Activated CD4-positive, alpha-beta T cell treated with anti-CD3 and anti-CD28 coated beads, Interleukin-2, amount 10 ng/mL, durations not matched to agents 7 days and 5 days (primary cell): ENCODE measurements at regions not wholly inside any gene's neighbourhood (a gene's known extent, or its start where the extent isn't known, plus 50 kb on each side); places are given as distances from the start of the nearest gene placed in this dataset.

ENCODE experiments used
- CTCF ChIA-PET: fragments of 350-600 bp; sonication (Branson Sonifier 250); formaldehyde crosslinking; loops from one replicate; lab custom pipeline; 2021; ENCODE audit warnings: antibody characterized with exemption; lab: Charles Lee
- POLR2A ChIA-PET: fragments of 350-600 bp; sonication (Branson Sonifier 250); formaldehyde crosslinking; loops from one replicate; lab custom pipeline; 2021; ENCODE audit warnings: antibody characterized with exemption; lab: Charles Lee
- DNase-seq: peaks from one replicate; pipeline ENCODE4 v3.0.0-alpha.2; 2020
- H3K27ac Mint-ChIP-seq: one replicate; pipeline ENCODE4 v1.8.0; 2021; ENCODE audit warnings: mild to moderate bottlenecking, moderate library complexity, mixed read lengths
- H3K27me3 Mint-ChIP-seq: one replicate; pipeline ENCODE4 v1.8.0; 2021; ENCODE audit warnings: mixed read lengths
- H3K36me3 Mint-ChIP-seq: one replicate; pipeline ENCODE4 v1.8.0; 2021; ENCODE audit warnings: low read depth, mixed read lengths
- H3K4me1 Mint-ChIP-seq: one replicate; pipeline ENCODE4 v1.8.0; 2021; ENCODE audit warnings: mixed read lengths
- H3K4me3 Mint-ChIP-seq: one replicate; pipeline ENCODE4 v1.8.0; 2021; ENCODE audit warnings: mild to moderate bottlenecking, moderate library complexity, mixed read lengths
- H3K9me3 Mint-ChIP-seq: one replicate; pipeline ENCODE4 v1.8.0; 2021; ENCODE audit warnings: mixed read lengths

GRCh38 chr16:13427943-13428342 is 492.0 kb upstream of the ERCC4 start:
- Mint-ChIP-seq H3K27ac (no peak overlapping the region), H3K9me3 (peaks cover 2% of the 10 kb centered on the region), H3K4me1 (no peaks in the 10 kb centered on the region), H3K4me3 (no peak overlapping the region), H3K36me3 (no peaks in the 10 kb centered on the region), H3K27me3 (no peaks in the 10 kb centered on the region)
- ChIA-PET POLR2A (no interaction called here), CTCF (interaction anchor here (1.4 kb wide), 1 partner anchor 11 kb away, joined by 4 read pairs; no protein-coding TSS in a partner anchor)
- DNase-seq: no peak

- Mint-ChIP-seq H3K4me1 (no peaks in the 10 kb centered on the region), H3K4me3 (no peak overlapping the region), H3K27ac (no peak overlapping the region), H3K36me3 (no peaks in the 10 kb centered on the region), H3K9me3 (peaks cover 2% of the 10 kb centered on the region), H3K27me3 (no peaks in the 10 kb centered on the region)
- ChIA-PET POLR2A (no interaction called here), CTCF (no interaction called here)
- no peak for DNase-seq
Measured at GRCh38 chr16:13429416-13429815, 490.5 kb upstream of the ERCC4 start.

DNA sequence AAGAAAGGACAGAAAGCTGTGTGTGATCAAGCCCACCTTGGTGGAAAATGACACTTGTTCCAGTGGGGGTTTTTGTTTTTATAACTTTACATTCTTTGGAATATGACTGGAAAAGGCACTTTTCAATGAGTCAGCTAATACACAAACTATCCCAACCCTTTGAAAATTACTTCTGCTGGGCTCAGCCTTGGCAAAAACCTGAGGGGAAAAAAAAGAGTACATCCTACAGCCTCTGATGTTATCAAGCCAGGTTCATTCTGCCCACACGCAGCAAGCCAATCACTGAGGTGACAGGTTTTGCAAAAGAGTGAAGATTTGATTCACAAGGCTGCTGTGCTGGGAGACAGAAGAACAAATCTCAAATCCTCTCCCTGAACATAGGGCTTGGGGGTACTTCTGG is 484.5 kb upstream of the ERCC4 start:
- Mint-ChIP-seq H3K27me3 (no peaks in the 10 kb centered on the region), H3K36me3 (no peaks in the 10 kb centered on the region), H3K4me1 (peaks cover 3% of the 10 kb centered on the region), H3K27ac (no peak overlapping the region), H3K4me3 (no peak overlapping the region), H3K9me3 (no peaks in the 10 kb centered on the region)
- ChIA-PET POLR2A (no interaction called here), CTCF (no interaction called here)
- DNase-seq: no peak

GRCh38 chr16:13435873-13436474 is 484.0 kb upstream of the ERCC4 start:
- no peak overlapping the region for H3K27ac Mint-ChIP-seq
- POLR2A ChIA-PET: no interaction called here
- no peaks in the 10 kb centered on the region for H3K27me3 Mint-ChIP-seq
- CTCF ChIA-PET: no interaction called here
- DNase-seq: no peak
- H3K9me3 Mint-ChIP-seq: no peaks in the 10 kb centered on the region
- no peak overlapping the region for H3K4me3 Mint-ChIP-seq
- H3K36me3 Mint-ChIP-seq: no peaks in the 10 kb centered on the region
- H3K4me1 Mint-ChIP-seq: peaks cover 3% of the 10 kb centered on the region

GRCh38 chr16:13436641-13437412 is 483.1 kb upstream of the ERCC4 start:
- no peak for DNase-seq
- ChIA-PET CTCF (no interaction called here), POLR2A (no interaction called here)
- no peaks in the 10 kb centered on the region for H3K36me3 Mint-ChIP-seq
- no peaks in the 10 kb centered on the region for H3K27me3 Mint-ChIP-seq
- no peaks in the 10 kb centered on the region for H3K9me3 Mint-ChIP-seq
- H3K4me3 Mint-ChIP-seq: no peak overlapping the region
- H3K27ac Mint-ChIP-seq: no peak overlapping the region
- H3K4me1 Mint-ChIP-seq: peaks cover 3% of the 10 kb centered on the region

GRCh38 chr16:13437413-13437795 is 482.6 kb upstream of the ERCC4 start:
- Mint-ChIP-seq H3K27me3 (no peaks in the 10 kb centered on the region), H3K4me1 (peaks cover 3% of the 10 kb centered on the region)

DNA sequence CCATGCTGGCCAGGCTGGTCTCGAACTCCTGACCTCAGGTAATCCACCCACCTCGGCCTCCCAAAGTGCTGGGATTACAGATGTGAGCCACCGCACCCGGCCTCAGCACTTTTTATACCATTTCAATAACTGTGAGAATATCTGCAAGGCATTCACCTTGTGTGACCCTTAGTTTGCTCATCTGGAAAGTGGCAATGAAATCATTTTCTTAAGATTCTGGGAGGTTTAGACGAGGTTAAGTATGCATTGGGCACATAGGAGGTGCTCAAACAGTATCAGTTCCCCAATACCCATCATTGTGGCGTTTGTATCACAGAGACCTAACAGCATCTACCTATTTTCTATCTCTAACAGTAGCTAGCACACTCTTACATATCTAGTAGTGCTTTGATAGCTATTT is 481.9 kb upstream of the ERCC4 start:
- ChIA-PET POLR2A (no interaction called here), CTCF (interaction anchor here (1.5 kb wide), 1 partner anchor 11 kb away, joined by 4 read pairs; no protein-coding TSS in a partner anchor)
- Mint-ChIP-seq H3K4me3 (no peak overlapping the region), H3K9me3 (no peaks in the 10 kb centered on the region), H3K4me1 (peaks cover 3% of the 10 kb centered on the region), H3K36me3 (no peaks in the 10 kb centered on the region), H3K27me3 (no peaks in the 10 kb centered on the region), H3K27ac (no peak overlapping the region)
- DNase-seq: no peak

More at GRCh38 chr16:13437413-13437795, 482.6 kb upstream of the ERCC4 start:
- Mint-ChIP-seq H3K36me3 (no peaks in the 10 kb centered on the region), H3K9me3 (no peaks in the 10 kb centered on the region), H3K4me3 (no peak overlapping the region), H3K27ac (no peak overlapping the region)
- POLR2A ChIA-PET: no interaction called here
- DNase-seq: no peak
- CTCF ChIA-PET: no interaction called here

DNA sequence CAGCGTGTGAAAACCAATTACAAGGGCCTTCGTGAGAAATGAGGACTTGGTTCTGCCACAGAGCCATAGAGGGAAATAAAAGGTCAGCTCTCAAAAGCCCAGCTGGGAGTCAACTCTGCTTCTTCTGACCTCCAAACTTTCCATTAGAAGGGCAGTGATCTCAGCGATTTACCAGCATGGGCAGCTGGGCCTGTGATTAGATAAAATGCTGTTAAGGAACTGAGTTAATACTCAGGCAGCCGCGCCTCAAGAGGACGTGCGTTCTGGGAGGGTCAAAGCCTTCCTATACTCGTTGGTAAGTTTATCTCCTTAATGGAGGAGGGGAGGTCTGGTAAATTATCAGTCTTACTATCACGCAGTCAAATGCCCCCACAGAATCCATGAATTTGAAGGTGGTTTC is 480.2 kb upstream of the ERCC4 start:
- no peak for DNase-seq
- Mint-ChIP-seq H3K36me3 (no peaks in the 10 kb centered on the region), H3K27me3 (no peaks in the 10 kb centered on the region), H3K4me1 (peaks cover 3% of the 10 kb centered on the region), H3K4me3 (no peak overlapping the region), H3K9me3 (no peaks in the 10 kb centered on the region), H3K27ac (no peak overlapping the region)
- CTCF ChIA-PET: no interaction called here
- POLR2A ChIA-PET: no interaction called here

- H3K27me3 Mint-ChIP-seq: no peaks in the 10 kb centered on the region
- H3K9me3 Mint-ChIP-seq: no peaks in the 10 kb centered on the region
- CTCF ChIA-PET: no interaction called here
Measured at GRCh38 chr16:13441675-13442074, 478.3 kb upstream of the ERCC4 start.

GRCh38 chr16:13448346-13448745 is 471.6 kb upstream of the ERCC4 start:
- Mint-ChIP-seq H3K27me3 (no peaks in the 10 kb centered on the region), H3K4me3 (no peak overlapping the region), H3K9me3 (no peaks in the 10 kb centered on the region), H3K27ac (no peak overlapping the region), H3K36me3 (no peaks in the 10 kb centered on the region), H3K4me1 (no peaks in the 10 kb centered on the region)
- DNase-seq: no peak
- POLR2A ChIA-PET: no interaction called here
- CTCF ChIA-PET: no interaction called here

More at GRCh38 chr16:13441675-13442074, 478.3 kb upstream of the ERCC4 start:
- POLR2A ChIA-PET: no interaction called here
- no peaks in the 10 kb centered on the region for H3K36me3 Mint-ChIP-seq
- no peak for DNase-seq
- no peak overlapping the region for H3K4me3 Mint-ChIP-seq
- peaks cover under 1% of the 10 kb centered on the region for H3K4me1 Mint-ChIP-seq
- no peak overlapping the region for H3K27ac Mint-ChIP-seq

GRCh38 chr16:13453325-13453724 is 466.6 kb upstream of the ERCC4 start:
- ChIA-PET POLR2A (no interaction called here), CTCF (no interaction called here)
- H3K27ac Mint-ChIP-seq: no peak overlapping the region
- H3K4me1 Mint-ChIP-seq: no peaks in the 10 kb centered on the region
- no peak for DNase-seq
- no peaks in the 10 kb centered on the region for H3K36me3 Mint-ChIP-seq
- H3K9me3 Mint-ChIP-seq: no peaks in the 10 kb centered on the region
- H3K4me3 Mint-ChIP-seq: no peak overlapping the region
- no peaks in the 10 kb centered on the region for H3K27me3 Mint-ChIP-seq

DNA sequence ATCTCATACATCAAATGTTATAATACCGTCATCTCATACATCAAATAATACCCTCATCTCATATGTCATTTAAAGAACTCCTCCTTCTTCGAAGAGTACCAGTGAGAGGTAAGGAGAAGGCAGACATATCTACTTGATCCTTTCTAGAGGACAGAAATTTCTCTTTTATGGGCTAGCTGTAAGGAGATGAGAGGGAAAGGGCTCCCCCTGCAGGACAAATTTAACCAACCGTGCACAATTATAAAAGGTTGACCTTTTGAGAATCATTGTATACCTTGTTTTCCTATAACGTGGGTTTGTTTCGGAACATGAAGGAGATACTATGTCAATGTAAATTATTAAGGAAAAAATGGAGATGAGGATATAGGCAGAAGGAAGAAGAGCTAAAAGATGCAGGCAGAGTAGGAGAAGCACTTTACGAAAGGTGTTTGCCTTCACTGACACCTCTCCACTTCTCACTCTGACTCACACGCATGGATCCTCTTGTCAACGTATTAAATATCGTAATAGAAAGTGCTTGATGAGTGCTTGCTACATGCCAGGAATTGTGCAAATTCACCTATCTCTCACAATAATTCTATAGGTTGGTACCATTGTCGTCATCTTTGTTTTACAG is 465.9 kb upstream of the ERCC4 start:
- ChIA-PET CTCF (no interaction called here), POLR2A (no interaction called here)
- peak; percentile 19 for DNase-seq
- no peaks in the 10 kb centered on the region for H3K36me3 Mint-ChIP-seq
- no peak overlapping the region for H3K4me3 Mint-ChIP-seq
- H3K27ac Mint-ChIP-seq: no peak overlapping the region
- no peaks in the 10 kb centered on the region for H3K4me1 Mint-ChIP-seq
- H3K9me3 Mint-ChIP-seq: no peaks in the 10 kb centered on the region
- no peaks in the 10 kb centered on the region for H3K27me3 Mint-ChIP-seq

DNA sequence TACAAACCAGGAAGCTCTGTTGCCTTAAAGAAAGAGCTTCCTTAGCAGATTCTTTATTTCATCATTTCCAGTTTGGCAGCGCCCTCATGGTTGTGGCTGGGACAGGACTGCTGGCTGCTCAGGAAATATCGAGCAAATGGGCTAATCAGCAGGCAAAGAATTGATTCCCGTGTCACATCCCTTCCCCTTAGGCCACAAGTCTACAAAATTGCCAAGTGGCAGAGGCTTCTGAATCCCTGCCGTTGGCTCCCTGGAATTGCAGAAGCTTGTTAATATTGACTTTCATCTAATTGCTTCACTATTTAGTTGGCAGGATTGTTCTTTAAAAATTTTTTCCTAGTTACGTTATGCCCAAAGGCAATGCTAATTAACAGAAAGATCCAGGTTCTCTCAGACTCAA is 456.3 kb upstream of the ERCC4 start:
- no peaks in the 10 kb centered on the region for H3K4me1 Mint-ChIP-seq
- POLR2A ChIA-PET: no interaction called here
- H3K27ac Mint-ChIP-seq: no peak overlapping the region
- CTCF ChIA-PET: no interaction called here
- H3K36me3 Mint-ChIP-seq: no peaks in the 10 kb centered on the region
- DNase-seq: no peak
- no peak overlapping the region for H3K4me3 Mint-ChIP-seq
- no peaks in the 10 kb centered on the region for H3K27me3 Mint-ChIP-seq
- H3K9me3 Mint-ChIP-seq: no peaks in the 10 kb centered on the region
